ENCODE measurements at regions not wholly inside any gene's neighbourhood (a gene's known extent, or its start where the extent isn't known, plus 50 kb on each side); places are given as distances from the start of the nearest gene placed in this dataset.

GRCh38 chr14:89743828-89744227 is 210.7 kb downstream of the EFCAB11 start:
- TF ChIP-seq SIN3A (IDR thresholded peaks at IDR 0.05; ENCODE audit: borderline replicate concordance, insufficient read depth, low read length), result no peak
- no peak for TF ChIP-seq TAF1 (IDR thresholded peaks at IDR 0.05; ENCODE audit: borderline replicate concordance, insufficient read depth, low read length)

- TF ChIP-seq POLR2AphosphoS5 (IDR thresholded peaks at IDR 0.05; ENCODE audit: low read depth, low read length) (no peak), SIN3A (IDR thresholded peaks at IDR 0.05; ENCODE audit: borderline replicate concordance, insufficient read depth, low read length) (no peak), TAF1 (IDR thresholded peaks at IDR 0.05; ENCODE audit: borderline replicate concordance, insufficient read depth, low read length) (no peak), FOXP2 (optimal IDR thresholded peaks at IDR 0.05; ENCODE audit: borderline replicate concordance, extremely low read depth, extremely low read length, insufficient read depth) (no peak), REST (IDR thresholded peaks at IDR 0.05; ENCODE audit: insufficient read depth in 1 of 2, low read depth in 2 of 2, low read length in 2 of 2) (no peak)
These were observed 214.3 kb downstream of the EFCAB11 start for GRCh38 chr14:89740241-89740640.

- no peak for TF ChIP-seq TAF1 (IDR thresholded peaks at IDR 0.05; ENCODE audit: borderline replicate concordance, insufficient read depth, low read length)
- TF ChIP-seq SIN3A (IDR thresholded peaks at IDR 0.05; ENCODE audit: borderline replicate concordance, insufficient read depth, low read length), result no peak
- TF ChIP-seq POLR2AphosphoS5 (IDR thresholded peaks at IDR 0.05; ENCODE audit: low read depth, low read length), result no peak
- TF ChIP-seq REST (IDR thresholded peaks at IDR 0.05; ENCODE audit: insufficient read depth in 1 of 2, low read depth in 2 of 2, low read length in 2 of 2), result no peak
- TF ChIP-seq FOXP2 (optimal IDR thresholded peaks at IDR 0.05; ENCODE audit: borderline replicate concordance, extremely low read depth, extremely low read length, insufficient read depth), result no peak
These were observed 217.6 kb downstream of the EFCAB11 start for GRCh38 chr14:89736881-89737280.

GRCh38 chr14:89731396-89731933 is 223.1 kb downstream of the EFCAB11 start:
- TF ChIP-seq REST (IDR thresholded peaks at IDR 0.05; ENCODE audit: insufficient read depth in 1 of 2, low read depth in 2 of 2, low read length in 2 of 2), result no peak
- no peak for TF ChIP-seq TAF1 (IDR thresholded peaks at IDR 0.05; ENCODE audit: borderline replicate concordance, insufficient read depth, low read length)
- TF ChIP-seq POLR2AphosphoS5 (IDR thresholded peaks at IDR 0.05; ENCODE audit: low read depth, low read length), result no peak
- no peak for TF ChIP-seq SIN3A (IDR thresholded peaks at IDR 0.05; ENCODE audit: borderline replicate concordance, insufficient read depth, low read length)
- TF ChIP-seq FOXP2 (optimal IDR thresholded peaks at IDR 0.05; ENCODE audit: borderline replicate concordance, extremely low read depth, extremely low read length, insufficient read depth), result no peak

- TF ChIP-seq FOXP2 (optimal IDR thresholded peaks at IDR 0.05; ENCODE audit: borderline replicate concordance, extremely low read depth, extremely low read length, insufficient read depth), result no peak
- no peak for TF ChIP-seq REST (IDR thresholded peaks at IDR 0.05; ENCODE audit: insufficient read depth in 1 of 2, low read depth in 2 of 2, low read length in 2 of 2)
- no peak for TF ChIP-seq TAF1 (IDR thresholded peaks at IDR 0.05; ENCODE audit: borderline replicate concordance, insufficient read depth, low read length)
- TF ChIP-seq POLR2AphosphoS5 (IDR thresholded peaks at IDR 0.05; ENCODE audit: low read depth, low read length), result no peak
- TF ChIP-seq SIN3A (IDR thresholded peaks at IDR 0.05; ENCODE audit: borderline replicate concordance, insufficient read depth, low read length), result no peak
These were observed 223.8 kb downstream of the EFCAB11 start for GRCh38 chr14:89730687-89731086.
